H1 (cell line): ENCODE measurements at regions not wholly inside any gene's neighbourhood (a gene's known extent, or its start where the extent isn't known, plus 50 kb on each side); places are given as distances from the start of the nearest gene placed in this dataset.

Source experiments
- NRF1 ChIP-seq: IDR thresholded peaks from 2 replicates; pipeline ENCODE4 v1.6.1; 2011; ENCODE audit warnings: mild to moderate bottlenecking, low read depth, low read length, improper control_type of control experiment
- POLR2A ChIP-seq, 2 experiments: IDR thresholded peaks; 1 replicate in 1 of 2; 2 replicates in 1 of 2; pipeline ENCODE4 v1.6.1; 2011; ENCODE audit warnings: low read depth in 2 of 2, low read length in 2 of 2, mild to moderate bottlenecking in 2 of 2; ENCODE audit errors: control extremely low read depth in 1 of 2
- POU5F1 ChIP-seq: IDR thresholded peaks from 2 replicates; pipeline ENCODE4 v1.6.1; 2011; ENCODE audit warnings: low read depth, mild to moderate bottlenecking, low read length, moderate library complexity

- no peak for TF ChIP-seq POU5F1
- no peak for TF ChIP-seq NRF1
- no peak for TF ChIP-seq POLR2A (IDR thresholded peaks at IDR 0.05; ENCODE audit: control extremely low read depth in 1 of 2, low read depth in 2 of 2, low read length in 2 of 2)
Measured at GRCh38 chr1:118396829-118397495, 211.9 kb upstream of the SPAG17 start (continued).
